ENCODE measurements at regions not wholly inside any gene's neighbourhood (a gene's known extent, or its start where the extent isn't known, plus 50 kb on each side); places are given as distances from the start of the nearest gene placed in this dataset.

DNA sequence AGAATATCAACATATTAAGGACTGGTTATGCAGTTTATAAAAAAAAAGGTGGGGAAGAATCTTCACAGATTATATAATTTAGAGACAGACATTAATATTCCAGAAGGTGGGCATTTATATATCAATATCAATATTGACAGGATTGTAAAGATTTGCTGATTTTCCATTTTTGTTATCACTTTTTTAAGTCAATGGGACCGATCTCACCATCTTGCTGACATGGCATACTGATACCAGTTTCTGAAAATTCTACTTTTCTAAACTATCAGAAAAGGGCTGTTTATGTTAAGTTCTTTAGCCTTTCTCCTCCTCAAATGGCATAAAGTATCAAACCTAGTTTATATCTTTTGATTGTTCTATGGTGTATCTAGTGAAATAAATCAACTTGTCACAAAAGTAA lies 344.1 kb upstream of the SOX5 start:
- DNase-seq (ENCODE audit: low read depth), result no peak
- TF ChIP-seq, protein P1, sequence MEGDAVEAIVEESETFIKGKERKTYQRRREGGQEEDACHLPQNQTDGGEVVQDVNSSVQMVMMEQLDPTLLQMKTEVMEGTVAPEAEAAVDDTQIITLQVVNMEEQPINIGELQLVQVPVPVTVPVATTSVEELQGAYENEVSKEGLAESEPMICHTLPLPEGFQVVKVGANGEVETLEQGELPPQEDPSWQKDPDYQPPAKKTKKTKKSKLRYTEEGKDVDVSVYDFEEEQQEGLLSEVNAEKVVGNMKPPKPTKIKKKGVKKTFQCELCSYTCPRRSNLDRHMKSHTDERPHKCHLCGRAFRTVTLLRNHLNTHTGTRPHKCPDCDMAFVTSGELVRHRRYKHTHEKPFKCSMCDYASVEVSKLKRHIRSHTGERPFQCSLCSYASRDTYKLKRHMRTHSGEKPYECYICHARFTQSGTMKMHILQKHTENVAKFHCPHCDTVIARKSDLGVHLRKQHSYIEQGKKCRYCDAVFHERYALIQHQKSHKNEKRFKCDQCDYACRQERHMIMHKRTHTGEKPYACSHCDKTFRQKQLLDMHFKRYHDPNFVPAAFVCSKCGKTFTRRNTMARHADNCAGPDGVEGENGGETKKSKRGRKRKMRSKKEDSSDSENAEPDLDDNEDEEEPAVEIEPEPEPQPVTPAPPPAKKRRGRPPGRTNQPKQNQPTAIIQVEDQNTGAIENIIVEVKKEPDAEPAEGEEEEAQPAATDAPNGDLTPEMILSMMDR (conservative IDR thresholded peaks at IDR 0.05; ENCODE audit: low read depth, low read length), result no peak
- H3K4me3 ChIP-seq (ENCODE audit: low read depth, low read length), result no peak overlapping the region

DNA sequence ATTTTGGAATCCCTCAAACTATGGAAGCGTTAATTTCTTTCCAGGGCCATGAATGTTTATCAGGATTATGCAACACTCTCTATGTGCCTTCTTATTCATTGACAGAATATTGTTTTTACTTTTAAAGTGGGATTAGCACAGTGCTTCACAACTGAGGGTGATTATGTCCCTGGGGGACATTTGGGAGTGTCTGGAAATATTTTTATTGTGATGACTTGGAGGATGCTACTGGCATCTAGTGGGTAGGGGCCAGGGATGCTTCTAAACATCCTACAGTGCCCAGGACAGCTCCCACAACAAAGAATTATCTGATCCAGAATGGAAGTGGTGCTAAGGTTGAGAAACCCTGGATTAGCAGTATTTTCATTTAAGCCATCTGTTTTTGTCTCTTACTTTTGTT lies 338.5 kb upstream of the SOX5 start:
- no peak overlapping the region for H3K4me3 ChIP-seq (ENCODE audit: low read depth, low read length)
- DNase-seq (ENCODE audit: low read depth), result no peak
- TF ChIP-seq, protein P1 (conservative IDR thresholded peaks at IDR 0.05; ENCODE audit: low read depth, low read length), result no peak

DNA sequence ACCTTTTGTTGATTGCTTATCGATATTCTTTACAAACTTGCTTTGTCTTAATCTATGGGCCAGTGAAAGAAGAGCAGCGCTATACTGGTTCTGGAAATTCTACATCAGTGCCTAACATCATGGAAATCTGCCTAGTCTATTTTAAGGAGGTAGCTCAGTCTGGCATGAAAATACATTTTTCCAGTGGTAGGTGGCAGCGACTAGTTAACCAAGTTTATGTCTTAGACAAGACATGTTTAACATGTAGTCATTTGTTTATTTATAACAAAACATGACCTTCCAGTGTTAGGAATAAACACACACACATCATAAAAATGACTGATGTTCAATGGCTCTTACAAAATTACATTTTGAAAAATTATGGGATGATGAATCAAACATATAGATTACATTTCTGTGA lies 336.0 kb upstream of the SOX5 start:
- DNase-seq (ENCODE audit: low read depth), result no peak
- TF ChIP-seq, protein P1 (conservative IDR thresholded peaks at IDR 0.05; ENCODE audit: low read depth, low read length), result no peak
- H3K4me3 ChIP-seq (ENCODE audit: low read depth, low read length), result no peak overlapping the region

DNA sequence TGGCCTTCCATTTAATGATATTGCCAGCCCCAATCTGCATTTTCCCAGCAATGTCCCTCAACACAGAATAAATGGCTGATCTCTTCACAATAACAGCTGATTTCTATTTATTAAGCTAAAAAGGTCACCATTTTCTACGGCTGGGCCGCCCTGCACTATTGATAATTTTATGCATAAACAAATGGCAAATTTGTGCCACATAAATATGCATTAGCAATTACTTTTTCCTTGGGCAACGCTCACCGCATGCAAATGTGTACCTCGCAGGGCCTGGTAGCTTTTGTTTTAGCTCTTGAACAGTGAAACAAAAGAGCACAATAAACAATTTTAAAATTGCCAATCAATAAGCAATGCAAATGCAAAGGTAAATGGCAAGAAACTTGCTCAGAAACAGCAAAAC lies 331.9 kb upstream of the SOX5 start:
- DNase-seq (ENCODE audit: low read depth), result no peak
- TF ChIP-seq, protein P1 (conservative IDR thresholded peaks at IDR 0.05; ENCODE audit: low read depth, low read length), result no peak
- H3K4me3 ChIP-seq (ENCODE audit: low read depth, low read length), result no peak overlapping the region

DNA sequence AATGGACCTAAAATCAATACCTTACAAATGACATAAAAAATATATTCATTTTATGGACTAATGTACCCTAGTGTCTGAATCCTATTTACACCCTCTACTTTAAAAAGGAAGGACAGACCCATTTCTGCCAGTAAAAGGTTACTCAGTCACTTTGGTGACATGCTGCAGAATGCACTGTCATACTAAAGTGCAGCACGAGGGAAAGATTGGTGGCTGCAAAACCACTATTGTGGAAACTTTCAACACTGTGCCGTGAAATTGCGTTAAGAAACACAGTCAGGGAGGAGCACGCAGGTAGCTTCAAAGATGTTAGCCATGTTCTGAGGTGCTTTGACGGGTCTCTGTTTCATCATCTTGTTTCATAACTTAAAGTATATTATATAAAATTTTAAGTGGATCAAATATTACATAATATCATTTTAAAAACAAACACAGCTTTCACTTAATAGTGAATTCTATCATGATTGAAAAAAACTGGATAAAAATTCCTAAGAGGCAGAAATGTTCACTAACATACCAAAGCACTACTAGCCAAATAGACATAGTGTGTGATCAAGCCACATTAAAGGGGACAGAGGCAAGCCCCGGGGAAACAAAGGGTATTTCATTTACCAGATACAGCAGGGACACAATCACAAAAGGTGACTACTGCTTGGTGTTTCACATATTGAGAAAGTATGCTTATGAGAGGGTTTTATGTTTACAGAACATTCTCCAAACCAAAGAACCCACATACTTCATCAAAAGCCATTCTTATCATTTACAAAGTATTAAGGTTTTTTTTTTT lies 330.8 kb upstream of the SOX5 start:
- H3K4me3 ChIP-seq (ENCODE audit: low read depth, low read length), result no peak overlapping the region
- DNase-seq (ENCODE audit: low read depth), result no peak
- TF ChIP-seq, protein P1 (conservative IDR thresholded peaks at IDR 0.05; ENCODE audit: low read depth, low read length), result no peak

DNA sequence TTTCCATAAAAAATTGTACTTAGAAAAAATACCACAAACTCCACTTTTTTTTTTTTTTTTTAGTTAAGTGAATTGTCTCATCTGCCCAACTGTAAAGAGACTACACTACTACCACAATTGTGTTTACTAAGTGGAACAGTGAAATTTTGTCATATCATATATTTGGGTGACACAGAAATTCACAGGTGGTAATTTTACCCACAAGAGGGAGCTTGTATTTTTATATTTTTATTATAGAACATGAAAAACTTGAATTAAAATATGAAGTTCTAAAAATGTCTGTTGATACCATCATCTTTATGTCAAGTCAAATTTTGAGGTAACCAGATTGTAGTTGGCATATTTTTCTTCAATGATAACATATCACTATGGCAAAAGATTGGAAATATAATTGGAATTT lies 329.4 kb upstream of the SOX5 start:
- DNase-seq (ENCODE audit: low read depth), result no peak
- TF ChIP-seq, protein P1 (conservative IDR thresholded peaks at IDR 0.05; ENCODE audit: low read depth, low read length), result no peak
- H3K4me3 ChIP-seq (ENCODE audit: low read depth, low read length), result no peak overlapping the region

DNA sequence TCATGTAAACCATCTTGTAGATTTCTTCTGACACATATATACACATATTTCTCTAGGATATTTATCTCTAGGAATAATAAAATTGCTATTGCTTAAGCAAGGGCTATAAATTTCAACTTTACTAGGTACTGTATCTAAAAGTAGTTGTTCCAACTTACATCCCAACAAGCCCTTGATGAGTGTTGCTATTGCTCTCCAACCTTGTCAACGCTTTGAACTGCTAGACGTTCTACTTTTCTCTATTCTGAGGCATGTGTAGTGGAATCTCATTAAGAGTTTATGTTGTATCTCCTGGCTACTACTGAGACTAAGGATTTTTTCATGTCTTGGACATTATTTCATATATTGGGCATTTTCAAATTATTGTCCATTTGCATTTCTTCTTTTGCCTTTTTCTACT lies 321.5 kb upstream of the SOX5 start:
- no peak overlapping the region for H3K4me3 ChIP-seq (ENCODE audit: low read depth, low read length)
- no peak for DNase-seq (ENCODE audit: low read depth)
- TF ChIP-seq, protein P1 (conservative IDR thresholded peaks at IDR 0.05; ENCODE audit: low read depth, low read length), result no peak

Measured in choroid plexus epithelial cell (primary cell).